ENCODE measurements at regions not wholly inside any gene's neighbourhood (a gene's known extent, or its start where the extent isn't known, plus 50 kb on each side); places are given as distances from the start of the nearest gene placed in this dataset.

GRCh38 chr9:107881626-107882300 lies 392.2 kb upstream of the KLF4 start:
- ChIA-PET CTCF (interaction anchor here (0.6 kb wide), 1 partner anchor 121 kb away, joined by 6 read pairs; no protein-coding TSS in a partner anchor), POLR2A (no interaction called here), RAD21 (ENCODE audit: low non-redundant PET in 1 of 2, low total read pairs in 2 of 2, uncharacterized antibody in 2 of 2, unreplicated experiment in 2 of 2) (no interaction called here)
- Histone ChIP-seq H3K9me2 (ENCODE audit: insufficient read depth) (no peaks in the 10 kb centered on the region), H2AFZ (ENCODE audit: low read depth, low read length, poor library complexity, severe bottlenecking) (no peak overlapping the region), H3K27ac (ENCODE audit: low read depth, low read length) (no peak overlapping the region), H3K9ac (ENCODE audit: low read length) (no peak overlapping the region), H3K79me2 (ENCODE audit: insufficient read depth, low read length) (no peaks in the 10 kb centered on the region), H3K4me3 (replicated peaks in 1 of 2; ENCODE audit: low read depth in 1 of 2, low read length in 2 of 2) (no peak overlapping the region), H4K20me1 (ENCODE audit: insufficient read depth) (no peaks in the 10 kb centered on the region), H3K9me3 (ENCODE audit: control insufficient read depth in 1 of 2, insufficient read depth in 1 of 2, low read depth in 1 of 2, low read length in 2 of 2) (no peaks in the 10 kb centered on the region), H3K27me3 (ENCODE audit: insufficient read depth, low read length) (no peaks in the 10 kb centered on the region), H3K36me3 (ENCODE audit: control insufficient read depth in 1 of 2, insufficient read depth in 2 of 2, low read length in 2 of 2) (no peaks in the 10 kb centered on the region), H3K4me1 (ENCODE audit: control insufficient read depth in 1 of 2, insufficient read depth in 2 of 2, low read length in 2 of 2) (peaks cover 0 to 7% of the 10 kb centered on the region in 2 experiments; a peak in 2 of 4 replicates), H3K4me2 (ENCODE audit: low read length) (no peak overlapping the region)
- TF ChIP-seq TCF7L2 (IDR thresholded peaks at IDR 0.05; ENCODE audit: borderline replicate concordance, extremely low read depth, insufficient read depth, insufficient read length) (no peak), ZFX (IDR thresholded peaks at IDR 0.05) (no peak), REST (IDR thresholded peaks at IDR 0.05; ENCODE audit: low read depth) (no peak), MAX (IDR thresholded peaks at IDR 0.05) (no peak), FOSL1 (IDR thresholded peaks at IDR 0.05; ENCODE audit: low read depth) (no peak), EZH2 (IDR thresholded peaks at IDR 0.05) (no peak), SIN3A (IDR thresholded peaks at IDR 0.05; ENCODE audit: low read depth) (no peak), ZNF274 (IDR thresholded peaks at IDR 0.05; ENCODE audit: low read depth, low read length) (no peak), POLR2A (IDR thresholded peaks at IDR 0.05; ENCODE audit: borderline replicate concordance, extremely low read depth, insufficient read depth, insufficient read length) (no peak), ATF3 (IDR thresholded peaks at IDR 0.05) (no peak), JUND (IDR thresholded peaks at IDR 0.05) (no peak), SRF (IDR thresholded peaks at IDR 0.05; ENCODE audit: low read depth) (no peak), CTCF (IDR thresholded peaks at IDR 0.05 in 2 of 3, conservative IDR thresholded peaks at IDR 0.05 in 1 of 3; ENCODE audit: borderline replicate concordance in 1 of 3, insufficient read depth in 1 of 3, low read depth in 2 of 3, low read length in 2 of 3) (no peak), POLR2AphosphoS5 (IDR thresholded peaks at IDR 0.05; ENCODE audit: low read depth, low read length) (no peak), EZH2phosphoT487 (IDR thresholded peaks at IDR 0.05; ENCODE audit: borderline replicate concordance) (no peak)
- BruUV-seq (replicated peaks) = no TSS peak
- DNase-seq (ENCODE audit: low read depth, low spot score) (no peak), ATAC-seq (no peak)
- intact Hi-C loops (cut with micrococcal nuclease) = no loop called here

Measured in HCT116 (cell line).